K562 (cell line): ENCODE measurements at regions not wholly inside any gene's neighbourhood (a gene's known extent, or its start where the extent isn't known, plus 50 kb on each side); places are given as distances from the start of the nearest gene placed in this dataset.

ENCODE experiments used
- ATAC-seq: fragments of 200-7000 bp; cut with Tn5 transposase; 3 replicates; pipeline ENCODE4 v1.9.1; 2020; ENCODE audit warnings: moderate library complexity
- BruUV-seq: library from RNA; stranded (reverse); fragments of 400-500 nt; replicated peaks from 2 replicates; lab custom pipeline; 2021; lab: Mats Ljungman, UMichigan
- CTCF ChIA-PET: fragments of 300-600 bp; formaldehyde crosslinking; extraction: SDS; loops from one replicate; lab custom pipeline; 2021; ENCODE audit warnings: low intra/inter-chr PET ratio; lab: Yijun Ruan, JAX
- POLR2A ChIA-PET: fragments of 300-600, 350-650 bp; sonication (Branson Sonifier 250); formaldehyde crosslinking; extraction: SDS; loops from one replicate; lab custom pipeline; 2021; ENCODE audit warnings: antibody characterized with exemption, inconsistent platforms; lab: Yijun Ruan, JAX
- DNase-seq, 4 experiments: peaks; one replicate each; pipeline versions ENCODE4 v3.0.0 to v3.0.0-alpha.2; 2011 to 2018; ENCODE audit warnings: low spot score in 3 of 4, mixed read lengths in 3 of 4; ENCODE audit errors: extremely low read depth in 1 of 4
- FAIRE-seq: peaks from 2 replicates; lab custom pipeline; 2011; peaks lifted over from hg19 to GRCh38; lab: Jason Lieb, UNC
- H2AFZ ChIP-seq: 2 replicates; pipeline ENCODE4 v1.6.0; 2011; ENCODE audit warnings: low read depth, low read length, control low read depth, inconsistent platforms
- H3K27ac ChIP-seq: fragments of 200-600 bp; 3 replicates; pipeline ENCODE4 v1.8.0; 2011; ENCODE audit warnings: low read depth, mild to moderate bottlenecking, control low read depth, inconsistent platforms, low read length, moderate library complexity, mixed read lengths; ENCODE audit errors: extremely low read depth
- H3K27me3 ChIP-seq, 2 experiments: fragments of 300-600 bp in 1 of 2; 2 replicates in 1 of 2; 3 replicates in 1 of 2; pipeline versions ENCODE4 v1.6.0 to v1.8.0; 2011; ENCODE audit warnings: inconsistent platforms in 2 of 2, low read length in 2 of 2, mild to moderate bottlenecking in 1 of 2, mixed read lengths in 1 of 2, moderate library complexity in 1 of 2; ENCODE audit not compliant: control insufficient read depth in 2 of 2, insufficient read depth in 2 of 2
- H3K36me3 ChIP-seq: fragments of 300-600 bp; 3 replicates; pipeline ENCODE4 v1.8.0; 2011; ENCODE audit warnings: mild to moderate bottlenecking, low read length, inconsistent platforms; ENCODE audit not compliant: control insufficient read depth, insufficient read depth
- H3K4me1 ChIP-seq, 2 experiments: fragments of 200-600 bp in 1 of 2; replicated peaks in 1 of 2; 2 replicates in 1 of 2; 3 replicates in 1 of 2; pipeline versions ENCODE4 v1.5.1 to v1.8.0; 2011; ENCODE audit warnings: inconsistent platforms in 2 of 2, low read length in 2 of 2, mild to moderate bottlenecking in 1 of 2, mixed read lengths in 1 of 2, moderate library complexity in 1 of 2; ENCODE audit not compliant: control insufficient read depth in 2 of 2, insufficient read depth in 2 of 2
- H3K4me2 ChIP-seq: 2 replicates; pipeline ENCODE4 v1.6.1; 2011; ENCODE audit warnings: low read length, control low read depth, inconsistent platforms, mixed read lengths; ENCODE audit not compliant: insufficient read depth
- H3K4me3 ChIP-seq: fragments of 200-600 bp; sonication (generic), shearing (Covaris generic); 2 replicates; pipeline ENCODE4 v1.5.1; 2016; ENCODE audit warnings: control low read depth, inconsistent platforms
- H3K79me2 ChIP-seq: fragments of 200-600 bp; 3 replicates; pipeline ENCODE4 v1.8.0; 2011; ENCODE audit warnings: low read length, inconsistent platforms; ENCODE audit not compliant: control insufficient read depth, insufficient read depth
- H3K9ac ChIP-seq, 2 experiments: 2 replicates each; pipeline versions ENCODE4 v1.6.0 to v1.6.1; 2011; ENCODE audit warnings: low read depth in 2 of 2, low read length in 2 of 2, control low read depth in 1 of 2, inconsistent platforms in 1 of 2, mild to moderate bottlenecking in 1 of 2, mixed read lengths in 1 of 2; ENCODE audit not compliant: insufficient read depth in 1 of 2
- H3K9me1 ChIP-seq: one replicate; pipeline ENCODE4 v1.6.0; 2011; ENCODE audit warnings: inconsistent platforms, mild to moderate bottlenecking, low read length, moderate library complexity; ENCODE audit not compliant: control insufficient read depth, insufficient read depth
- H3K9me3 ChIP-seq: replicated peaks from 2 replicates; pipeline ENCODE4 v1.5.1; 2011; ENCODE audit warnings: low read depth, low read length, inconsistent platforms; ENCODE audit not compliant: control insufficient read depth, insufficient read depth
- H4K20me1 ChIP-seq: replicated peaks from 2 replicates; pipeline ENCODE4 v1.6.1; 2011; ENCODE audit warnings: low read length, inconsistent platforms, mixed read lengths; ENCODE audit not compliant: control insufficient read depth, insufficient read depth
- E2F3 ChIP-seq: fragments of 250-450 bp; sonication (Bioruptor Pico); IDR thresholded peaks from 2 replicates; pipeline ENCODE4 v1.4.0; 2020; ENCODE audit warnings: mild to moderate bottlenecking
- GATA2 ChIP-seq: sonication (generic); formaldehyde crosslinking; IDR thresholded peaks from 2 replicates; pipeline ENCODE4 v1.4.0; 2020; ENCODE audit warnings: mild to moderate bottlenecking, missing genetic modification reagents
- HCFC1 ChIP-seq: IDR thresholded peaks from 2 replicates; pipeline ENCODE4 v1.6.1; 2012; ENCODE audit warnings: low read depth, low read length, improper control_type of control experiment
- KDM1A ChIP-seq, 2 experiments: fragments of 450-650 bp; IDR thresholded peaks; 2 replicates each; pipeline ENCODE4 v1.6.1; 2016; ENCODE audit warnings: mild to moderate bottlenecking in 2 of 2
- KDM4B ChIP-seq, 2 experiments: fragments of 450-650 bp in 1 of 2; sonication (generic) in 1 of 2; IDR thresholded peaks; 2 replicates each; pipeline ENCODE4 v1.6.1; 2016 to 2017; ENCODE audit warnings: borderline replicate concordance in 2 of 2, antibody characterized with exemption in 1 of 2, low read depth in 1 of 2, mild to moderate bottlenecking in 1 of 2
- NCOA6 ChIP-seq: fragments of 450-650 bp; IDR thresholded peaks from 2 replicates; pipeline ENCODE4 v1.6.1; 2017; ENCODE audit warnings: mild to moderate bottlenecking
- PCBP1 ChIP-seq: fragments of 200-400 bp; formaldehyde crosslinking; IDR thresholded peaks from 2 replicates; pipeline ENCODE4 v1.6.1; 2018; ENCODE audit warnings: mild to moderate bottlenecking, low read depth, low read length; ENCODE audit not compliant: poor library complexity, severe bottlenecking
- SNIP1 ChIP-seq: fragments of 450-650 bp; IDR thresholded peaks from 2 replicates; pipeline ENCODE4 v1.7.1; 2017; ENCODE audit warnings: low read depth, mild to moderate bottlenecking
- U2AF2 ChIP-seq: fragments of 200-400 bp; formaldehyde crosslinking; optimal IDR thresholded peaks from 2 replicates; pipeline ENCODE3; 2017; ENCODE audit warnings: low read depth, mild to moderate bottlenecking, low read length
- ZNF316 ChIP-seq: fragments of 450-650 bp; IDR thresholded peaks from 2 replicates; pipeline ENCODE4 v1.6.1; 2016
- ZNF586 ChIP-seq: fragments of 450-650 bp; formaldehyde crosslinking; conservative IDR thresholded peaks from 2 replicates; pipeline ENCODE4 v1.4.0; 2020; ENCODE audit warnings: mild to moderate bottlenecking, moderate library complexity
- WGBS: fragments of 100-300 bp; shearing (Covaris generic); methylation state at CpG from one replicate; pipeline ENCODE4 v1.1.6; 2016; ENCODE audit warnings: low coverage, mixed read lengths; ENCODE audit not compliant: insufficient coverage; ENCODE audit errors: missing lambda C conversion rate; 5-methylcytosine and 5-hydroxymethylcytosine counted together
- in situ Hi-C: fragments of 300-500 bp; cut with MboI; formaldehyde crosslinking; loops from 4 replicates; pipeline ENCODE4 v1.15.0; 2018; ENCODE audit warnings: inconsistent platforms, mixed read lengths
- intact Hi-C: fragments of 100-400 bp; cut with micrococcal nuclease; formaldehyde crosslinking; loops from 2 replicates; pipeline ENCODE4 v1.14.2; 2022
- TF ChIP-seq, protein P1 (sequence below): fragments of 250-450 bp; sonication (Bioruptor Pico); IDR thresholded peaks from 2 replicates; pipeline ENCODE4 v1.8.0; 2021; ENCODE audit warnings: borderline replicate concordance, mild to moderate bottlenecking, moderate library complexity; ENCODE audit not compliant: poor library complexity, severe bottlenecking
- TF ChIP-seq, protein P2 (sequence below), 2 experiments: fragments of 450-650 bp in 1 of 2; sonication (generic) in 1 of 2; formaldehyde crosslinking; conservative IDR thresholded peaks; 2 replicates each; pipeline versions ENCODE4 v1.4.0 to v1.8.1; 2020 to 2022; ENCODE audit warnings: mild to moderate bottlenecking in 1 of 2, missing genetic modification reagents in 1 of 2

GRCh38 chr14:22059201-22059600, 385.6 kb upstream of the OR4E1 start:
- no peaks in the 10 kb centered on the region for H3K79me2 ChIP-seq
- no peak overlapping the region for H2AFZ ChIP-seq
- no peaks in the 10 kb centered on the region for H3K36me3 ChIP-seq
- H3K4me3 ChIP-seq, result no peak overlapping the region
- no peaks in the 10 kb centered on the region for H3K9me3 ChIP-seq
- 0% methylated on average over 3 of the region's 4 CpGs for WGBS
- H3K4me2 ChIP-seq, result no peak overlapping the region
- POLR2A ChIA-PET, result no interaction called here
- in situ Hi-C loops (no loop called here), intact Hi-C loops (no loop called here)
- no peak overlapping the region for H3K27ac ChIP-seq
- H3K9ac ChIP-seq, result no peak overlapping the region
- ATAC-seq, result no peak
- FAIRE-seq, result no peak
- CTCF ChIA-PET, result no interaction called here
- no peaks in the 10 kb centered on the region for H3K9me1 ChIP-seq
- no TSS peak for BruUV-seq
- TF ChIP-seq U2AF2, result no peak
- no peak for TF ChIP-seq PCBP1
- no peak for TF ChIP-seq ZNF316
- no peak for TF ChIP-seq GATA2
- no peak for TF ChIP-seq KDM4B (IDR thresholded peaks at IDR 0.05; ENCODE audit: borderline replicate concordance in 2 of 2, low read depth in 1 of 2)
- TF ChIP-seq SNIP1, result no peak
- TF ChIP-seq, protein P1, sequence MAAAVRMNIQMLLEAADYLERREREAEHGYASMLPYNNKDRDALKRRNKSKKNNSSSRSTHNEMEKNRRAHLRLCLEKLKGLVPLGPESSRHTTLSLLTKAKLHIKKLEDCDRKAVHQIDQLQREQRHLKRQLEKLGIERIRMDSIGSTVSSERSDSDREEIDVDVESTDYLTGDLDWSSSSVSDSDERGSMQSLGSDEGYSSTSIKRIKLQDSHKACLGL, result no peak
- no peak for TF ChIP-seq KDM1A (IDR thresholded peaks at IDR 0.05)
- TF ChIP-seq, protein P2, sequence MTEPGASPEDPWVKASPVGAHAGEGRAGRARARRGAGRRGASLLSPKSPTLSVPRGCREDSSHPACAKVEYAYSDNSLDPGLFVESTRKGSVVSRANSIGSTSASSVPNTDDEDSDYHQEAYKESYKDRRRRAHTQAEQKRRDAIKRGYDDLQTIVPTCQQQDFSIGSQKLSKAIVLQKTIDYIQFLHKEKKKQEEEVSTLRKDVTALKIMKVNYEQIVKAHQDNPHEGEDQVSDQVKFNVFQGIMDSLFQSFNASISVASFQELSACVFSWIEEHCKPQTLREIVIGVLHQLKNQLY (CRISPR knock-in tag; conservative IDR thresholded peaks at IDR 0.05), result no peak
- no peak for TF ChIP-seq ZNF586
- no peak for TF ChIP-seq E2F3
- TF ChIP-seq HCFC1, result no peak
- TF ChIP-seq NCOA6, result no peak
- TF ChIP-seq, all 486 proteins: peak for 0
- Histone ChIP-seq H4K20me1 (no peaks in the 10 kb centered on the region), H3K27me3 (no peaks in the 10 kb centered on the region), H3K4me1 (no peaks in the 10 kb centered on the region)
- DNase-seq, result no peak
